ENCODE measurements at regions not wholly inside any gene's neighbourhood (a gene's known extent, or its start where the extent isn't known, plus 50 kb on each side); places are given as distances from the start of the nearest gene placed in this dataset.

DNA sequence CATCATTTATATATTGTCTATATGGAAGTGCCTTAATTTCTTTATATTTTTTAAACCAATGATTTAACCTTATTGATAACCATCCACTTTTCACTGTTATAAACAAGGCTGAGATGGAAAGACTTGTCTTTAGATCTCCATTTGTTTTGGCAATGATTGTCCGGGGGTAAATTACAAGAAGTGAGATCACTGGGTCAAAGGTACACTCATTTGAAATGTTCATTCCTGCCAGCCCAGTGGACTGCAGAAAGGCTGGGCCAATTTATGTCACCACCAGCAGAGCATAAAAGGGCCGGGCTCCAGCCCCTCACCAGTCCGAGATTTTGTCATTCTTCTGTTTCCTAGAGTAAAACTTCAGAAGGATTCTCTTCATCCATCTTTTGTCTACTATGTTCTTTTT lies 93.6 kb upstream of the NEO1 start:
- TF ChIP-seq, protein P1, sequence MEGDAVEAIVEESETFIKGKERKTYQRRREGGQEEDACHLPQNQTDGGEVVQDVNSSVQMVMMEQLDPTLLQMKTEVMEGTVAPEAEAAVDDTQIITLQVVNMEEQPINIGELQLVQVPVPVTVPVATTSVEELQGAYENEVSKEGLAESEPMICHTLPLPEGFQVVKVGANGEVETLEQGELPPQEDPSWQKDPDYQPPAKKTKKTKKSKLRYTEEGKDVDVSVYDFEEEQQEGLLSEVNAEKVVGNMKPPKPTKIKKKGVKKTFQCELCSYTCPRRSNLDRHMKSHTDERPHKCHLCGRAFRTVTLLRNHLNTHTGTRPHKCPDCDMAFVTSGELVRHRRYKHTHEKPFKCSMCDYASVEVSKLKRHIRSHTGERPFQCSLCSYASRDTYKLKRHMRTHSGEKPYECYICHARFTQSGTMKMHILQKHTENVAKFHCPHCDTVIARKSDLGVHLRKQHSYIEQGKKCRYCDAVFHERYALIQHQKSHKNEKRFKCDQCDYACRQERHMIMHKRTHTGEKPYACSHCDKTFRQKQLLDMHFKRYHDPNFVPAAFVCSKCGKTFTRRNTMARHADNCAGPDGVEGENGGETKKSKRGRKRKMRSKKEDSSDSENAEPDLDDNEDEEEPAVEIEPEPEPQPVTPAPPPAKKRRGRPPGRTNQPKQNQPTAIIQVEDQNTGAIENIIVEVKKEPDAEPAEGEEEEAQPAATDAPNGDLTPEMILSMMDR (IDR thresholded peaks at IDR 0.05 in 8 of 11, conservative IDR thresholded peaks at IDR 0.05 in 3 of 11): no peak
- no peak for TF ChIP-seq POLR2A (IDR thresholded peaks at IDR 0.05)
- TF ChIP-seq POLR2AphosphoS5 (IDR thresholded peaks at IDR 0.05): no peak
- intact Hi-C loops (cut with DNase I; ENCODE audit: low total_unique reads): no loop called here
- WGBS, 5 donors: 69 to 82% (median 75%) methylated on average over 3 of the region's 3 CpGs

DNA sequence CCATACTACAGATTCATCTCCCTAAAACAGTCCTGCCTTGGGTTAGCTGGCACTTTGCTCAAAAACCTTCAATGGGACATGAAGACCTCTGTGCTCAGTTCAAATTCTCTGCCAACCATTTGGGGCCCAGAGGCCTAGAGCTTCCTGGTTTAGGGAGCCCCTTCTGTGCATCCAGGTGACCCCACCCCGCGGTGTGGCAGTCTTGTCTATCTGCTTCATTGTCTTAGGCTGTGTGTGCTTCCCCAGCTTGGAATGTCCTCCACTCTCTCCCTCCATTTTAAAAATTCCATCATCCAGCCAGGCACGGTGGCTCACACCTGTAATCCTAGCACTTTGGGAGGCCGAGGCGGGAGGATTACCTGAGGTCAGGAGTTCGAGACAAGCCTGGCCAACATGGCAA lies 99.0 kb upstream of the NEO1 start:
- no peak for DNase-seq
- H3K9me3 ChIP-seq: peaks cover 0 to 14% (median 11%) of the 10 kb centered on the region in 8 donors
- TF ChIP-seq POLR2AphosphoS5 (IDR thresholded peaks at IDR 0.05): no peak
- TF ChIP-seq, protein P1 (IDR thresholded peaks at IDR 0.05 in 8 of 11, conservative IDR thresholded peaks at IDR 0.05 in 3 of 11): no peak
- no peak for TF ChIP-seq POLR2A (IDR thresholded peaks at IDR 0.05)
- H3K36me3 ChIP-seq: no peaks in the 10 kb centered on the region
- no peak overlapping the region for H3K4me3 ChIP-seq
- WGBS, 5 donors: 88 to 96% (median 94%) methylated on average over 6 of the region's 6 CpGs
- H3K27ac ChIP-seq: no peak overlapping the region
- H3K27me3 ChIP-seq (replicated peaks in 1 of 7): no peaks in the 10 kb centered on the region
- intact Hi-C loops (cut with DNase I; ENCODE audit: low total_unique reads): no loop called here
- no peaks in the 10 kb centered on the region for H3K4me1 ChIP-seq

More for the DNA sequence above, 93.6 kb upstream of the NEO1 start:
- H3K9me3 ChIP-seq: peaks cover 0 to 15% (median 3%) of the 10 kb centered on the region in 8 donors
- no peak for DNase-seq
- H3K36me3 ChIP-seq: no peaks in the 10 kb centered on the region
- no peaks in the 10 kb centered on the region for H3K27me3 ChIP-seq (replicated peaks in 1 of 7)
- H3K27ac ChIP-seq: no peak overlapping the region
- H3K4me1 ChIP-seq: no peaks in the 10 kb centered on the region
- H3K4me3 ChIP-seq: no peak overlapping the region

DNA sequence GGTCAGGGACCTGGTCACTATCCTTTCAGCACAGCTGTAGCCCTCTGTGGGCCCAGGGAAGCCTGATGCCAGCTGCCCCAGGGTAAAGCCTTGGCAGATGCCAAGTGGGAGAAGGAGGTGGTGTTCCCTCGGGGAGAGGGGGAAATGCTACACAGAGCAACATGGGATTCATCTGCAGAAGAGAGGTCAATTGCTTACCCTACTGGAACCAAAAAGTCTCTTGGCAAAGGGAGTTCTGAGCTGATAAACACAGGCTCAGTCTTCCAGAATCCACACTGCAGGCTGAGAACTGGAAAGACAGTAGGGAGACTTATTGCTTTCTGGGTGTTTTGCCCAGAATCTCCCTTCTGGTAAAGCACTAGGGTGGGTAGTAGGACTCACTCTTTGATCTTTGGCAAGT lies 100.1 kb upstream of the NEO1 start:
- no peaks in the 10 kb centered on the region for H3K27me3 ChIP-seq (replicated peaks in 1 of 7)
- TF ChIP-seq POLR2A (IDR thresholded peaks at IDR 0.05): no peak
- TF ChIP-seq POLR2AphosphoS5 (IDR thresholded peaks at IDR 0.05): no peak
- TF ChIP-seq, protein P1 (IDR thresholded peaks at IDR 0.05 in 8 of 11, conservative IDR thresholded peaks at IDR 0.05 in 3 of 11): no peak
- H3K27ac ChIP-seq: no peak overlapping the region
- WGBS, 5 donors: 53 to 83% (median 75%) methylated on average over 1 of the region's 1 CpG
- intact Hi-C loops (cut with DNase I; ENCODE audit: low total_unique reads): no loop called here
- no peak for DNase-seq
- no peaks in the 10 kb centered on the region for H3K36me3 ChIP-seq
- no peaks in the 10 kb centered on the region for H3K4me1 ChIP-seq
- H3K4me3 ChIP-seq: no peak overlapping the region
- H3K9me3 ChIP-seq: peaks cover 0 to 25% (median 23%) of the 10 kb centered on the region in 8 donors

DNA sequence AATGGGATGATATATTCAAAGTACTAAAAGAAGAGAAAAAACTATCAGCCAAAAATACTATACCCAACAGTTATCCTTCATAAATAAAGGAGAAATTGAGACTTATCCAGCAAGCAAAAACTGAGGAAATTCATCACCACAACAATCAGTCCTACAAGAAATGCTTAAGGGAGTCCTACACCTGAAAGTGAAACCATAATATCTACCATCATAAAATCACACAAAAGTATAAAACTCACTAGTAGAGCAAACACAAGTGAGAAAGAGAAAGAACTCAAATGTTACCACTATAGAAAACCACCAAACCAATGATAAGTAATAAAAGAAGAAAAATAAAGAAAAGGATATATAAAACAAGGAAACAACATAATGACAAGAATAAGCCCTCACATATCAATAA lies 103.6 kb upstream of the NEO1 start:
- DNase-seq: no peak
- H3K4me3 ChIP-seq: no peak overlapping the region
- peaks cover 0 to 34% (median 31%) of the 10 kb centered on the region in 8 donors for H3K9me3 ChIP-seq
- H3K36me3 ChIP-seq: no peaks in the 10 kb centered on the region
- H3K27ac ChIP-seq: no peak overlapping the region
- no peaks in the 10 kb centered on the region for H3K4me1 ChIP-seq
- peaks cover 0 to 3% (median 0%) of the 10 kb centered on the region in 7 donors for H3K27me3 ChIP-seq (replicated peaks in 1 of 7)
- TF ChIP-seq, protein P1 (IDR thresholded peaks at IDR 0.05 in 8 of 11, conservative IDR thresholded peaks at IDR 0.05 in 3 of 11): no peak
- TF ChIP-seq POLR2A (IDR thresholded peaks at IDR 0.05) (no peak), POLR2AphosphoS5 (IDR thresholded peaks at IDR 0.05) (no peak)
- intact Hi-C loops (cut with DNase I; ENCODE audit: low total_unique reads): no loop called here

All from spleen (tissue), 11 donors.